Panc1 (cell line): ENCODE measurements at regions not wholly inside any gene's neighbourhood (a gene's known extent, or its start where the extent isn't known, plus 50 kb on each side); places are given as distances from the start of the nearest gene placed in this dataset.

Experiments used
- POLR2AphosphoS5 ChIP-seq: IDR thresholded peaks from 2 replicates; pipeline ENCODE4 v1.6.1; 2012; ENCODE audit warnings: mild to moderate bottlenecking, low read depth, low read length, moderate library complexity
- TF ChIP-seq, protein P1 (sequence below): fragments of 450-650 bp; IDR thresholded peaks from 2 replicates; pipeline ENCODE4 v1.5.1; 2017; ENCODE audit warnings: mild to moderate bottlenecking

DNA sequence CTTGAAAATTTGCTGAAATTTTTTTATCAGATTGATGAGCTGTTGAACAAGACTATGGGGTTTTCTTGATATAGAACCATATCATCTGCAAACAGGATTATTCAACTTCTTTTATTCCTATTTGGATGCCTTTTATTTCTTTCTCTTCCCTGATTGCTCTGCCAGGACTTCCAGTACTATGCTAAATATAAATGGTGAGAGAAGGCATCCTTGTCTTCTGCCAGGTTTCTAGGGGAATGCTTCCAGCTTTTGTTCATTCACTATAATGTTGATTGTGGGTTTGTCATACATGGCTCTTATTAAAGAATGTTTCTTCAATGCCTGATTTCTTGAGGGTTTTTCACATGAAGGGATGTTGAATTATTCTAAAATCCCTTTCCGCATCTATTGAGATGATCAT lies 1139.5 kb downstream of the FAM133A start:
- TF ChIP-seq, protein P1, sequence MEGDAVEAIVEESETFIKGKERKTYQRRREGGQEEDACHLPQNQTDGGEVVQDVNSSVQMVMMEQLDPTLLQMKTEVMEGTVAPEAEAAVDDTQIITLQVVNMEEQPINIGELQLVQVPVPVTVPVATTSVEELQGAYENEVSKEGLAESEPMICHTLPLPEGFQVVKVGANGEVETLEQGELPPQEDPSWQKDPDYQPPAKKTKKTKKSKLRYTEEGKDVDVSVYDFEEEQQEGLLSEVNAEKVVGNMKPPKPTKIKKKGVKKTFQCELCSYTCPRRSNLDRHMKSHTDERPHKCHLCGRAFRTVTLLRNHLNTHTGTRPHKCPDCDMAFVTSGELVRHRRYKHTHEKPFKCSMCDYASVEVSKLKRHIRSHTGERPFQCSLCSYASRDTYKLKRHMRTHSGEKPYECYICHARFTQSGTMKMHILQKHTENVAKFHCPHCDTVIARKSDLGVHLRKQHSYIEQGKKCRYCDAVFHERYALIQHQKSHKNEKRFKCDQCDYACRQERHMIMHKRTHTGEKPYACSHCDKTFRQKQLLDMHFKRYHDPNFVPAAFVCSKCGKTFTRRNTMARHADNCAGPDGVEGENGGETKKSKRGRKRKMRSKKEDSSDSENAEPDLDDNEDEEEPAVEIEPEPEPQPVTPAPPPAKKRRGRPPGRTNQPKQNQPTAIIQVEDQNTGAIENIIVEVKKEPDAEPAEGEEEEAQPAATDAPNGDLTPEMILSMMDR: no peak
- no peak for TF ChIP-seq POLR2AphosphoS5
